HL-60 (cell line): ENCODE measurements at regions not wholly inside any gene's neighbourhood (a gene's known extent, or its start where the extent isn't known, plus 50 kb on each side); places are given as distances from the start of the nearest gene placed in this dataset.

Source experiments
- CTCF ChIP-seq: IDR thresholded peaks from one replicate; pipeline ENCODE4 v1.5.1; 2011; ENCODE audit warnings: low read length, control low read depth, inconsistent platforms; ENCODE audit not compliant: insufficient read depth
- POLR2AphosphoS5 ChIP-seq: IDR thresholded peaks from 2 replicates; pipeline ENCODE4 v1.6.1; 2012; ENCODE audit warnings: low read depth
- REST ChIP-seq: IDR thresholded peaks from 2 replicates; pipeline ENCODE4 v1.6.1; 2012; ENCODE audit warnings: low read depth; ENCODE audit not compliant: insufficient replicate concordance

DNA sequence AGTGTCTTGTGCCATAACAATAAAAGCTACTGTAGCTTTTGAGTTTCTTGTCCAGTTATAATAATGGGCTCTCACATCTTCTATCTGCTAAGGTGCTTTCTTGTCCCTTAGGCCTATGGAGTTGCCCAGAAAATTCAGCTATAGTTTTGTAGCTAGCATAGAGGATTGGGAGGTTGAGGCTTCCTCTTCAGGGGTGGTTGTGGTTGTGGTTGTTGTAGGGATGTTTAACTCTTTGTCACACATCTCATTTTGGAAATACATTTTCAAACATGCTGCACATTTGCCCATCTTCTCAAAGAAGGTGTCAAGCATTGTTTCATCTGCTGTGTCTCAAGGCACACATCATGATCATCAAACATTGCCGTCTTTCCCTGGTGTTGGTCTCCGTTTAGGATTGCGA lies 65.0 kb downstream of the ATXN3L start:
- TF ChIP-seq CTCF (no peak), REST (no peak), POLR2AphosphoS5 (no peak)
